Suppressor macrophage treated with lipopolysaccharide for 1 hour (primary cell): ENCODE measurements at regions not wholly inside any gene's neighbourhood (a gene's known extent, or its start where the extent isn't known, plus 50 kb on each side); places are given as distances from the start of the nearest gene placed in this dataset.

Experiments used
- DNase-seq, 3 donors: peaks; one replicate each; pipeline ENCODE4 v3.0.0-alpha.2; 2020 to 2022

- peak in 1 of 3 donors; percentile 39 for DNase-seq
Observed at GRCh38 chr4:38609614-38610013, 54.4 kb upstream of the KLF3 start.

GRCh38 chr4:38610521-38610920, 53.5 kb upstream of the KLF3 start:
- no peak for DNase-seq

- peak; percentile 22 to 54 (median 53) for DNase-seq
Observed at GRCh38 chr4:38610966-38611431, 53.0 kb upstream of the KLF3 start.

- DNase-seq: peak in 2 of 3 donors; percentile 28 to 40
Observed at GRCh38 chr4:38611676-38612075, 52.3 kb upstream of the KLF3 start.

DNA sequence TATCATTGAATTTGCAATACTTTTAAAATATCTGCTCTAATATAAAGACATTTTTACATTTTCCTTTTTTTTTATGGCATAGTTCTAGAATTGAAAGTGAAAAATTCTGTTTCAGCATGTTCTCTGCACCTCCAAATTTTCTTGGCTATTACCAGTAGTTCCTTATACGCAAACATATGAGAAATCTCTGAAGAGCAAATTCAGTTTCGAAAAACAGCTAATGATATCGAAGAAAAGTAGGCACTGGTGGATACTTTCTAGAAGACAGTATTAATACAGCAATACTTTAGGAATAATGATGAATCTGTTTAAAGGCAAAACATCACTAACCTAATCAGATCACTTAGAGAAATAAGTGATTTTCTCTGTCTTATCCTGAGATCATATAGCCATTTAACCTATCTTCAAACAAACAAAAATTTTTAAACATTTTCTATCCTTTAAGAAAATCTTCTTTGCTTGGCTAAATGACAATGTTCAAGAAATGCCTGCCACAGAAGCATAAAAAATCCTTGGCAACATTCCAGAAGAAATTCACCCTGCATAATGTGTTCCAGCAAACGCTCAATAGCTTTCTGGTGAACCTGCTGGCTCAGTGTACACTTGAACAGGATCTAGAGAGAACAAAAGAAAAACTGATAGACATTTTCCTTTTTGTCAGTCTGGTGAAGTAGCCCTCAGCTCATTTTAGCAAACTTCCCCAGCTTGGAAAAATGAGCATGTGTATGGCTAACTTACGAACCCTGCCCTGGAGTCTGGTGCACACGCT, 51.2 kb upstream of the KLF3 start:
- no peak for DNase-seq
